NCI-H128 (cell line): ENCODE measurements at regions not wholly inside any gene's neighbourhood (a gene's known extent, or its start where the extent isn't known, plus 50 kb on each side); places are given as distances from the start of the nearest gene placed in this dataset.

Experiments used
- DNase-seq: peaks from one replicate; lab custom pipeline; 2025; ENCODE audit not compliant: unreplicated experiment; lab: John Stamatoyannopoulos, UW

DNA sequence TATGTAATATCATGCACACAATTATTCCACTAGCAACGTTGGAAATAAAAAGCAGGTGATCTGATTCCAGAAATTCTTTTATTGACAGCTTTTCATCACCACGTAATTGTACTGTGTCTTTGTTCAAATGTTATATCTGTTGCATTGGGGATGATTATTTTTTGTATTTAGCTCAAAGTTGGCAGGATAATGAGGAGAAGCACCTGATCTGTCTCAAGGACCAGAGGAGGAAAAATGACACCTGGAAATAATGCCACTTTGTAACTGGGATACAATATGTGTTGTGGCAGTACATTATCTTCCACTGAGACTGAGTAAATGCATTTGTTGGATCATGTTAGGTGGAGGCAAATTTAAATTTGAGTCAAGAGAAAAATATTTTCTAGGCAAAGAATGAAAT lies 1298.8 kb upstream of the CDH6 start:
- no peak for DNase-seq

GRCh38 chr5:29889051-29889450 lies 1304.4 kb upstream of the CDH6 start:
- DNase-seq, result no peak

GRCh38 chr5:29885595-29885994 lies 1307.9 kb upstream of the CDH6 start:
- DNase-seq, result no peak

- DNase-seq, result no peak
Observed at GRCh38 chr5:29882036-29882435, 1311.5 kb upstream of the CDH6 start.

DNA sequence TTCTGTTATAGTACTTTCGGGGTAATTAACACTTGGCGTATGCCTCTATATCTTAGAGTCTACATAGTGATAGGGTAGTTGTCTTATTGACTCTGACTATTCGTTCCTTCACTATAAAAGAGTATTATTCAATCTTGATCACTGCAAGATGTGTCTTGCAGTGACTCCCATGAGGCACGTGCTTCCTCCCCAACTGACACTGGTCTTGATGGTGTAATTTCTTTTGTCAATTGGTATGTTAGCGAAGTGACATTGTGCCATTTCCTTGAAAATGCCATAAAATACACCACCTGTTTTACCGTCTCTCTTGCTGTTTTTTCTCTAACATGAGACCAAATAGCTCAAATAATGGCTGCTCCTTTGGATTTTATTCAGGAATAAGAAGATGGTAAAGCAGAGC lies 1314.1 kb upstream of the CDH6 start:
- DNase-seq, result no peak

DNA sequence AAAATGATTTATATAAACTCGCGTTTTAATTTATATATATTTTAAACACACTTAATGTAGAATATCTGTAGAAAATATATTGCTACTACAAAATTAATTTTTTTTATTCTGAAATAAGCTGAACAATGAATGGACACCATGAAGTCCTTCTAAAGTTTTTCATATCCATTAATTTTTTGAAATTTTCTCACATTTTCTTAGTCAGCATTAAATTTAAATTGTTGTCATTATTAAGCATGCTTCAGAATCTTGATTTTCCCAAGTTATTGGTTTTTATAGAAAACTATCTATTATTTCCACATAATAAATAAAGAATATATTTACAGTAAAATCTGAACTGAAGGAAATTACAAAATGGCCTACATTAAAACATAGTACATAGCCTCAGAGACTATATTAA lies 1314.9 kb upstream of the CDH6 start:
- no peak for DNase-seq

GRCh38 chr5:29867155-29867554 lies 1326.3 kb upstream of the CDH6 start:
- DNase-seq, result no peak

GRCh38 chr5:29853711-29854220 lies 1339.7 kb upstream of the CDH6 start:
- DNase-seq, result no peak

DNA sequence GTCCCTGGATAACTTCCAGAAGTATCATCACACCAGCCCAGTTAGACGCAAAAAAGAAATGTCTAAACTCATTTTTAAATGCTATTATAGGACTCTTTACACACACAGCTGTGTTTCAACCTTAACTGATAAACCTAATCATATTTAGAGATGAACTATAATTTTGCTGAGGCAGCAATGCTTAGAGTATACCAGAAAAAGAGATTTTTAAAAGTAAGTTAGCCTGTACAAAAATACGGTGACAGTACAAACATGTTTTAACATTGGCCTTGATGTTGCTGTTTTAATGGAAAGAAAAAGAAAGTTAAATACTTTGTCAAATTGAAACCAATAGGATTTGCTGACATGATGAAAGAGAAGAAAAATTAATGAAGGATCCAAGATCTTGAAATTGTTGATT lies 1341.2 kb upstream of the CDH6 start:
- DNase-seq, result no peak

DNA sequence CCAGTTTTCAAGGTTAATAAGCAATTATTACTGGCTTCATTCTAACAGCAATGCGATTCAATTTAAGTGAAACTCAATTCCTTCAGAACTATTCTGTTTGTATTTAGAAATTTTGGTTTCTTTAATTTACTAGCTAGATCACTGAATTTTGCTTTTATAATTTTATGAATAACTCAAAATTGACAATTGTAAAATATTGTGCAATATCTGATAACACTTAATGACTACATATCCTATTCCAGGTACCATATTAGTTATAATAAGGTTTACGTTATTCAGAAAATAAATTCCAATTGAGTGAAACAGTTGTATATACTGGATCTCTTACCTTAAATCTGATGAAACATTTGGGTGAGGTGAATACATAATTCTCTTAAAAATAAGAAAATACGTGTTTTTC lies 1348.3 kb upstream of the CDH6 start:
- DNase-seq, result no peak

GRCh38 chr5:29833394-29833793 lies 1360.1 kb upstream of the CDH6 start:
- DNase-seq, result no peak

DNA sequence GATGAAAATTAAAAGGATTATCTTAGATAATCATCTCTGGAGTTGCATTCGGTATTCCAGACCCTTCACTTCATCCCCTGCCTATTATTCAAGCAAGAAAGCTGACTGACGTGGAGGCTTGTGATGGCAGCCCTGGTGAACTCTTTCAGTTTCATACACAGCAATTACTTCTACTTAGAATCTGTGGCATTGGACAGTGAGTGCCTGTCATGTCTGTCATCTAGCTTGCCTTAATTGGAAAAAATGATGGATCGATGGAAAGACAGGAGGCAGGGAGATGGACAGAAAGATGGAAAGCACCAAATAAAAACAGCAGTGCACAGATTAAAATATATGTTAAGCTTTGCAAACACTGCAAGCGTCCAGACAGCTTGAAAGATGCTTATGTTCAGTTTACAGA lies 1371.0 kb upstream of the CDH6 start:
- DNase-seq, result no peak

DNA sequence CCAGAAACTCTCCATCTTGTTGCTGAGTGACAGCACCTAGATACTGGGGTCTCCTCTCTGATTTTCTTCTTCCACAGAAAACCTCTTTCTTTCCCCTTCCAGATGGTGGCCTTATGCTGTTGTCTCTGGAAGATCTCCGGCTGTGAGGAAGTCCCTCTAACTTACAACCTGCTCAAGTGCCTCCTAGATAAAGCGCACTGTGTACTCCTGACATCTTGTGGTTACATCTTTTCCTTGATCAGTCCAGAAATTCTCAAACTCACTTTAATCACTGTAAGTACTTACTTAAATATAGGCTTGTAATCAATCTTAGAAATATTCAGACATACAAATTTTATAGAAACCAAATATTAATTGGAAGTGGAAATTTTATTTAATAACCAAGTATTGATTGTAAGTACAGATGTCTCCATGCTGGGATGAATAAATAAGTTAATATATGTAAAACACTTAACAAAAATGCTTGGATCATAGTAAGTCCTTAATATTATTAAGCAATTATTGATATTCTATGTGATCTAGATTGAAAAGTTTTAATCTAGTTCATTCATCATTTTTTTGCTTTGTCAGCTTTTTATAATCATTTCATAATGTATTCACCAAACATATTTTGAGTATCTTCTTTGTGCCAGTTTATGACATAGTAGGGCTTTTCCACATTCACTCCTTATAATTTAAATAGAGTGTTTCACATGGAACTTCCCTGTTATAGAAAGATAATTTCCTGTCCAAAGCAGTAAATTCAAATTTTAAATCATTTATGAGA lies 1381.4 kb upstream of the CDH6 start:
- DNase-seq, result no peak

DNA sequence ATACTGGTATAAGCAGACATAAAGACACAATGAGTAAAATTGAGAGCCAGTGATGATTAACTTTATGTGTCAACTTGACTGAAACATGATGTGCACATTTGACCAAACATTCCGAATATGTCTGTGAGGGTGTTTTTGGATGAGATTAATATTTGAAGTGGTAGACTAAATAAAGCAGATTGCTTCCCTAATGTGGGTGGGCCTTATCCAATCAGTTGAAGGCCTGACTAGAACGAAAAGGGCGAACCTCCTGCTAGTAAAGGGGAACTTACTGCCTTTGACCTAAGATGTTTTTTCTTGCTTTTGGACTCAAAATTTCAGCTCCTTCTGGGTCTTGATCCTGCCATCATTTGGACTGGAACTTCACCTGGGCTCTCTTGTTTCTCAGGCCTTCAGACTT lies 1387.7 kb upstream of the CDH6 start:
- DNase-seq, result no peak

DNA sequence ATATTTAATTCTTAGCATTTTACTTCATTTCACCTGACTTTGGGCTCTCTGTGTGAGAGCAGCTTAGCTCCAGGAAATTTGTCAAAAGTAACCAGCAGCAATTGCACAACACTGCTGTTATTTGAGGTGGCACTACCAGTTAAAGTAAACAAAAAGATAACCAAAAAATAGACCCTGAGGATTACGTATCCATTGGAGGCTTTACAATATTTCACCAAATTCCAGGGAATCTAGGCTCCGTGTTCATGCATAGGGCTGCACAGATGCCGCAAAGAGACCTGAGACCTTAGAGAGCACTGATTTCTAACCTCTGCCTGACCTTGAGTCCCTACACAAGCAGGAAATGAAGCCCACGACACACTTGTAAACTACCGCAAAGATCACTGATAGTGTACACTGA lies 1392.7 kb upstream of the CDH6 start:
- DNase-seq, result no peak

DNA sequence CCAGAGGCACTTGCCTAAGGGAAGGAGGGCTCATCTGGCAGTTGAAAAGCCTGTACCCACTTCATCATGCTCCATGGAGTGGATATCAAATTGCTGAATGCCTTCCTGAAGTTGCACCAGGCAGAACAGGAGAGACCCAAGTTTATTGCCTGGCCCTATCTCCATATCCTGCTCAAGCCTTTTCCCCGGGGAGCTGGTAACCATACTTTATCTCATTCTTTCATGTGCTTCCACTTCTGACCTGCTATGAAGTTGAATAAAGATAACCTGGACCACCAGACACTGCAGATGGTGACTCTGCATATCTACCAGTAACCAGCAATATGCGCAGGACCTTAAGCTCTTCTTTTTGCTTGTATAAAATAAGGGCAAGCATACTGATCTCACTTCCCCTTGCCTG lies 1397.5 kb upstream of the CDH6 start:
- DNase-seq, result no peak

GRCh38 chr5:29795096-29795652 lies 1398.3 kb upstream of the CDH6 start:
- DNase-seq, result no peak

GRCh38 chr5:29794141-29794787 lies 1399.2 kb upstream of the CDH6 start:
- DNase-seq, result no peak

DNA sequence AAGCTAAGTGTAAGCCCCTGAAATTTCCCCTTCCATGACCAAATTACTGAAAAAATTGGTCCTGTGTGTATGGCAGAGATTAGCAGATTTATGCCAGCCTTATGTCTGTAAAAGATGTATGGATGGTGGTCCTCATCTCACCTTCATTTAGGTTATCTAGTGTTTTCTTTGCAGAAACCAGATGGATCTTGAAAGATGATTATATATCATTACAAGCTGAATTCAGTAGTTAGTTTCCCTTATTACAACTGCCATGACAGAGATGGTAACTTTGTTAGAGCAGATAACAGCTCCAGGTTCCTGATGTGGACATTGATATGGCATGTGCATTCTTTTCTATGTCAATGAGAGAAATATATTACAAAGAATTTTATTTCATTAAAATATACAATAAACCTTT lies 1403.2 kb upstream of the CDH6 start:
- DNase-seq, result no peak

DNA sequence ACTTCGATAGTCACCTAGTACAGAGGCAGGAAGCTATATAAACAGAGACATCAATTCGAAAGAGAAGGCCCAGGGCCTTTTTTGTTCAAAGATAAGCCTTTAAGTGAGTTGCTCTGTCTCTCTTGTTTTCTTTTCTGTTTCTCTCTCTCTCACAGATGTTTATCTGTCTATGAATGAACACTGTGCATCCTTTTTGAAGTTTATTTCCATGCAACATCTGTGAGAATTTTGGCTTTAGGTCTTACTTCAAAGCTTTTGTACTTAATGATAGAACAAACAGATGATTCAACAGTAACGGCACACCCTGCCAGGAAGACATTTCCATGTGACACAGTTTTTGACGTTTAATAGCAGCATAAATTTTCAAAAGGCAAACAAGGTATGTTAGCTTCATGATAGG lies 1413.1 kb upstream of the CDH6 start:
- DNase-seq, result no peak

GRCh38 chr5:29779141-29779540 lies 1414.3 kb upstream of the CDH6 start:
- DNase-seq, result no peak

DNA sequence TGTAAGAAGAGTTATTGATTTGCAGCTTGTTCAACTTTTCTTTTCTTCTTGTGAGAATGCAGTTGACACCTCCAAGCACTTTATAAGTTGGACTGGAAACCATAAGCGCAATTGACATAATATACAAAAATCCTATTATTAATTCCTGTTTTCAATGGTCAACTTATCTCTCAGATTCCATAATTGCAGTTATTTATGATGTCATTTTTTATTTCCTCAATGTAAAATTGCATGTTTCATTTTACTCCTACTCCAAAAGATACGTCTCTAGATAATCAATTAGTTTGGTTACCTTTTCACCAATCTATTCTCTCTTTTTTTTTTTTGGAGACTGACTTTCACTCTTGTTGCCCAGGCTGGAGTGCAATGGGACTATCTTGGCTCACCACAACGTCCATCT lies 1416.1 kb upstream of the CDH6 start:
- DNase-seq, result no peak
